ENCODE measurements at regions not wholly inside any gene's neighbourhood (a gene's known extent, or its start where the extent isn't known, plus 50 kb on each side); places are given as distances from the start of the nearest gene placed in this dataset.

- intact Hi-C loops (cut with micrococcal nuclease): no loop called here
- Mint-ChIP-seq H3K4me1 (ENCODE audit: low read depth) (no peaks in the 10 kb centered on the region), H3K36me3 (no peaks in the 10 kb centered on the region), H3K27me3 (peaks cover 23% of the 10 kb centered on the region), H3K9me3 (no peaks in the 10 kb centered on the region), H3K27ac (no peak overlapping the region), H3K4me3 (no peak overlapping the region)
- POLR2A ChIA-PET: no interaction called here
- no peak for DNase-seq
- CTCF ChIA-PET: no interaction called here
Observed at GRCh38 chr1:212531267-212531666, 77.3 kb upstream of the ATF3 start.

DNA sequence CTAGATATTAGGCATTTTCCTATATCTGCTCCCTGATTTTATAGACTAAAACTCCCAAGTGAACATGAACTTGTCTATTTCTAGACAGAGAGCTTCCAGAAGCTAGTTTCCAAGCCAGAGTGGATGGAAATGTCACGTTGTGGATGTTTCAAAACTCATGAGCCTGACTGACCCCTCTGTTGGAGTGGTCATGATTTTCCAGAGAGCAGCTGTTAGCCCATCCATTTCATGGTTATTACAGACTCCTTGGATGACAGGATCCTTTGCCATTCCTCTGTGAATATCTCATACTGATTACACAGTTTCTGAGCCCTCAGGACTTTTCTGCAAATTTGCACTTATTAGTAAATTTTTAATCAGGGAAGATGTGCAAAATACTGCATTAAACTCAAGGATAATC is 76.8 kb upstream of the ATF3 start:
- no peak for DNase-seq
- intact Hi-C loops (cut with micrococcal nuclease): no loop called here
- Mint-ChIP-seq H3K4me3 (no peak overlapping the region), H3K27me3 (peaks cover 23% of the 10 kb centered on the region), H3K27ac (no peak overlapping the region), H3K9me3 (no peaks in the 10 kb centered on the region), H3K4me1 (ENCODE audit: low read depth) (no peaks in the 10 kb centered on the region), H3K36me3 (no peaks in the 10 kb centered on the region)
- CTCF ChIA-PET: no interaction called here
- POLR2A ChIA-PET: no interaction called here

GRCh38 chr1:212532469-212533147 is 76.0 kb upstream of the ATF3 start:
- CTCF ChIA-PET: no interaction called here
- no peak overlapping the region for H3K4me3 Mint-ChIP-seq

DNA sequence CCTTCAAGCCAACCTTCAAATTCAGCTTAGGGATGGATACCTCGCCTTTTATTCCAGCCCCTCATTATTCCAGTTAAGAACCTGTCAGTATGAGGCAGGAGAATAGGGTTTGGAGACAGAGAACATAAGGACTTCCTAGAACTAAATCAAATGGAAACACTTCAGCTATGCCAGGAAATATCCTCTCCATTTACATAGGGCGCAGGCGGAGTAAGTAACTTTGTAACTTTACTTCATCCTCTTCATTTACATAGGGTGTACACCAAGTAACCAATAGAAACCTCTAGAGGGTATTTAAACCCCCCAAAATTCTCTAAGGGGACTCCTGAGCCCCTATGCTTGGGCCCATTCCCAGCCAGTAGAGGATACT is 75.4 kb upstream of the ATF3 start:
- no peak overlapping the region for H3K27ac Mint-ChIP-seq

More at GRCh38 chr1:212532469-212533147, 76.0 kb upstream of the ATF3 start:
- POLR2A ChIA-PET: no interaction called here
- intact Hi-C loops (cut with micrococcal nuclease): no loop called here
- H3K27me3 Mint-ChIP-seq: peaks cover 23% of the 10 kb centered on the region
- no peaks in the 10 kb centered on the region for H3K36me3 Mint-ChIP-seq
- no peak for DNase-seq
- H3K4me1 Mint-ChIP-seq (ENCODE audit: low read depth): no peaks in the 10 kb centered on the region
- no peaks in the 10 kb centered on the region for H3K9me3 Mint-ChIP-seq
- no peak overlapping the region for H3K27ac Mint-ChIP-seq

GRCh38 chr1:212536586-212536985 is 72.0 kb upstream of the ATF3 start:
- DNase-seq: no peak
- Mint-ChIP-seq H3K27ac (no peak overlapping the region), H3K4me1 (ENCODE audit: low read depth) (no peaks in the 10 kb centered on the region), H3K36me3 (no peaks in the 10 kb centered on the region), H3K27me3 (peaks cover 9% of the 10 kb centered on the region), H3K9me3 (no peaks in the 10 kb centered on the region), H3K4me3 (no peak overlapping the region)
- intact Hi-C loops (cut with micrococcal nuclease): no loop called here
- POLR2A ChIA-PET: interaction anchor here (0.6 kb wide), 1 partner anchor 649 kb away, joined by 5 read pairs; no protein-coding TSS in a partner anchor
- CTCF ChIA-PET: interaction anchor here (1.4 kb wide), 1 partner anchor 60 kb away, joined by 4 read pairs; no protein-coding TSS in a partner anchor

More for the DNA sequence above, 75.4 kb upstream of the ATF3 start:
- no peak overlapping the region for H3K4me3 Mint-ChIP-seq
- ChIA-PET CTCF (no interaction called here), POLR2A (no interaction called here)
- intact Hi-C loops (cut with micrococcal nuclease): no loop called here
- H3K4me1 Mint-ChIP-seq (ENCODE audit: low read depth): no peaks in the 10 kb centered on the region
- H3K36me3 Mint-ChIP-seq: no peaks in the 10 kb centered on the region
- no peak for DNase-seq
- H3K27me3 Mint-ChIP-seq: peaks cover 23% of the 10 kb centered on the region
- no peaks in the 10 kb centered on the region for H3K9me3 Mint-ChIP-seq

DNA sequence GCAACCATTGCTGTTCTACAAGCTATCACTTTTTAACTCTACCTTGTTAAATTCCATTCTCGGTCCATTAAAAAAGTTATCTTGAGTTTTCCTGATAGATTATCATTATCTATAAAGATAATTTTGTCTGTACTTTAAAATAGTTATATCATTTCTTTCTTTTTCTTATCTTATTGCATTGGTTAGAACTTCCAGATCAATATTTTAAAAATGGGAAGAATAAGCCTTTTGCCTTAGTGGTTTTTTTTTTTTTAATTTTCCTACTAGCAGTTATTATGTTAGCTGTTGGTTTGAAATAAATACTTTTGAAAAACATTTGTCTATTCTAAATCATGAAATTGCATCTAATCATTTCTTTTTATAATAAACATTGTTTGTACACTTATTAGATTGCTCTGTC is 71.0 kb upstream of the ATF3 start:
- no peak for DNase-seq
- H3K4me3 Mint-ChIP-seq: no peak overlapping the region
- no peaks in the 10 kb centered on the region for H3K9me3 Mint-ChIP-seq
- no peak overlapping the region for H3K27ac Mint-ChIP-seq
- intact Hi-C loops (cut with micrococcal nuclease): no loop called here
- H3K36me3 Mint-ChIP-seq: no peaks in the 10 kb centered on the region
- ChIA-PET CTCF (no interaction called here), POLR2A (no interaction called here)
- H3K4me1 Mint-ChIP-seq (ENCODE audit: low read depth): no peaks in the 10 kb centered on the region
- H3K27me3 Mint-ChIP-seq: peaks cover 6% of the 10 kb centered on the region

DNA sequence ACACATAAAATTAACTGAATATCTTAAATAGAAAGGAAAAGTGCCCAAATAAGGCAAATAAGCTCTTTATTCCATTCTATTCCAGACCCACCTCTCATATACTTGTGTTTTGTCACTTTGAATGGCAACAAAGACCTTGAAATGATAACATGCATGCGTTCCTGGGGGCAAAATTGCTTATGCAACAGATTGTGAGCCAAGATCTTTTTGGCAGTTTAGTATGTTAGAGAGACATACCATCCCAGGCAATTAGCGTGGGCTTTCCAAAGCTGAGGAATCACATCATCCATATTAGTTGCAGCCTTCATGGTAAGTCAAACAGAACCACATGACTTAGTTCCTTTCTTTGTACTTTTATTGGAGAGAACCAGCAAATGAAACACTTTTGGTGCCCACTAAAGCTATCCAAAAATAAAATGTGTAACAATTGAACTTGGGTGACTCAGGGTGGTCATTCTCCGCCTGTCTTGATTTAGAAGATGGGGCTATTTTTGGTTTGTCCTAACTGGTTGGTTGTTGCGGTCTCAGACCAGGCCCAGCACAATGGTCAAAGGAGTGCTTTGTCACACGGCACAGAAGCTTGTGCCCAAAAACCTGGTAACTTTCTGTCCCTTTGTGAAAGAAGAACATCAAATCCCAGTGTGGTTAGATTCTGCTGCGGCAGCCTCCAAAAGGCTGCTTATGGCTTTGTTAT is 68.7 kb upstream of the ATF3 start:
- intact Hi-C loops (cut with micrococcal nuclease): no loop called here
- H3K9me3 Mint-ChIP-seq: no peaks in the 10 kb centered on the region
- no peak overlapping the region for H3K27ac Mint-ChIP-seq
- no peak for DNase-seq
- H3K27me3 Mint-ChIP-seq: peaks cover 3% of the 10 kb centered on the region
- no peak overlapping the region for H3K4me3 Mint-ChIP-seq
- ChIA-PET POLR2A (no interaction called here), CTCF (interaction anchor here (0.8 to 1.4 kb wide), 5 partner anchors 15 to 125 kb away, joined by 3 to 8 read pairs (median 3); no protein-coding TSS in a partner anchor)
- H3K36me3 Mint-ChIP-seq: no peaks in the 10 kb centered on the region
- no peaks in the 10 kb centered on the region for H3K4me1 Mint-ChIP-seq (ENCODE audit: low read depth)

DNA sequence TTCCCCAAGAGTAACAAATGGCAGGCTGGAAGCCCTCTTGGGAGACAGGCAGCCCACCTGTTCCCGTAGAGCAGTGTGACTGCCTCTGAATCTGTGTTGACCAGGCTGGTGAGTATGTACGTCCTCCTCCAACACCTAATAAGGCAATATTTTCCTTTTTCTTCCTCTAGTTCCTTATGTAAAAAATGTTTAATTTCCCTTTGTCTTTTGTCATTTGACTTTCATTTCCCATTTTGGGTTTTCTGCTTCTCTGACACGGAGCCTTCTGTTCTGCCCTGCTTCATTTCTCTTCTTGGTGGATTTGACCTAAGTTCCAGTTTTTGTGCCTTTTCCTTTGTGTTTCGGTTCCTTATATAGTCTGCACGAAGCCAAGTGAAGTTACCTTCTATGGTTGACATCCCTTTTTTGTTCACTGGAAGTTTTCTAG is 65.8 kb upstream of the ATF3 start:
- ChIA-PET CTCF (interaction anchor here (0.6 kb wide), 1 partner anchor 8 kb away, joined by 3 read pairs; no protein-coding TSS in a partner anchor), POLR2A (no interaction called here)
- Mint-ChIP-seq H3K36me3 (no peaks in the 10 kb centered on the region), H3K27me3 (peaks cover 4% of the 10 kb centered on the region), H3K9me3 (no peaks in the 10 kb centered on the region), H3K4me3 (no peak overlapping the region), H3K4me1 (ENCODE audit: low read depth) (no peaks in the 10 kb centered on the region), H3K27ac (no peak overlapping the region)
- intact Hi-C loops (cut with micrococcal nuclease): no loop called here
- DNase-seq: no peak

- Mint-ChIP-seq H3K36me3 (no peaks in the 10 kb centered on the region), H3K27me3 (peaks cover 4% of the 10 kb centered on the region), H3K9me3 (no peaks in the 10 kb centered on the region), H3K4me1 (ENCODE audit: low read depth) (no peaks in the 10 kb centered on the region), H3K4me3 (no peak overlapping the region), H3K27ac (no peak overlapping the region)
- ChIA-PET CTCF (no interaction called here), POLR2A (no interaction called here)
- no peak for DNase-seq
- intact Hi-C loops (cut with micrococcal nuclease): no loop called here
Observed at GRCh38 chr1:212544110-212544509, 64.5 kb upstream of the ATF3 start.

DNA sequence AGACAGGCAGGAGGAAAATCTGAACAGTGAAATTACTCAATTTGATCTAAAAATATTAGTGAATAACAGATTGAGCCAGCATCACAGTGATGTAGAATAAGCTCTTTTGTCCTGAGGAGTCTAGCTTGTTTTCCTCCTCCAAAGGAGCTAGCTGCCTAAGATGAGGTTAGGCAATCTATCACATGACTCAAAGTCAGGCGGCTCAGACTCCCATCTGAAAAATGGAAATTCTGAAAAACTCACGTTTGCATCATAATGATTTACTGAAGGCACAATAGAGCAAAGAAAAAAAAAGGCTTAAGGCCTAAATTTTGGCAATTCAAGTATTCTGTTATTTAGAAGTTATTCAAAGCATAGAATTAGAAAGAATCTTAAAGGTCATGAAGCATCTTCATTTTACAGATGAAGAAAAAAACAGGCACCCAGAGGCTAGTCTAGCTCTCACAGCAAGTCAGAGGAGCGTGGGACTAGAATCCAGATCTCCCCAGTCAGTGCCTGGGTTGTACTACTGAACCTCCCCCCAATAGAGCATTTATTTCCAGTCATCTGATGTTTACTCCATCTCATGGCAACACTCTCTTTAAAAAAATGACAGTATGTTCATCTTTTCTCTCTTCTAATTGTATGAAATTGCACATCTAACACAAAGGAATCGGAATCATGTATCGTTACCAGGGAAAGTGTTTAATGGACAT is 62.5 kb upstream of the ATF3 start:
- ChIA-PET CTCF (interaction anchor here (0.9 kb wide), 1 partner anchor 90 kb away, joined by 4 read pairs; no protein-coding TSS in a partner anchor), POLR2A (no interaction called here)
- Mint-ChIP-seq H3K27me3 (peaks cover 4% of the 10 kb centered on the region), H3K4me3 (no peak overlapping the region), H3K9me3 (no peaks in the 10 kb centered on the region), H3K4me1 (ENCODE audit: low read depth) (no peaks in the 10 kb centered on the region), H3K27ac (no peak overlapping the region), H3K36me3 (no peaks in the 10 kb centered on the region)
- intact Hi-C loops (cut with micrococcal nuclease): no loop called here
- no peak for DNase-seq

GRCh38 chr1:212549503-212550017 is 59.0 kb upstream of the ATF3 start:
- Mint-ChIP-seq H3K4me1 (ENCODE audit: low read depth) (no peaks in the 10 kb centered on the region), H3K36me3 (no peaks in the 10 kb centered on the region), H3K27ac (no peak overlapping the region), H3K4me3 (no peak overlapping the region), H3K27me3 (peaks cover 9% of the 10 kb centered on the region), H3K9me3 (no peaks in the 10 kb centered on the region)
- no peak for DNase-seq
- intact Hi-C loops (cut with micrococcal nuclease): no loop called here
- ChIA-PET POLR2A (no interaction called here), CTCF (interaction anchor here (1.7 kb wide), 1 partner anchor 72 kb away, joined by 5 read pairs; no protein-coding TSS in a partner anchor)

DNA sequence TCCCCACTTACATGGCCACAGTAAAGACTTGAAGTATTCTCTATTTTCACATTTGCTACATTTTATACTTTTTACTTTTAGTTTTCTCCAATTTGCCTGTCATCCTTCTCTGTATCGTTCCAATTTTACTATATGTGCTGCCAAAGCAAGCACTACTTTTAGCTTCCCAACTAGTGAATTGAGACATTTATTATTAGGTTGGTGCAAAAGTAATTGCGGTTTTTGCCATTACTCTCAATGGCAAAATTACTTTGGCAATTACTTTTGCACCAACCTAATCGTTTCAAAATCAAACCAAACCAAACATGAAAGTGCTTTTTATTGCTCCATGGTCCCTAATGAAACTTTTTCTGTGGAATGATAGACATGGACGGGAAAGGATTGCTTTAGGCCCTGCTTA is 56.6 kb upstream of the ATF3 start:
- no peak overlapping the region for H3K4me3 Mint-ChIP-seq
- H3K9me3 Mint-ChIP-seq: no peaks in the 10 kb centered on the region
- no peaks in the 10 kb centered on the region for H3K4me1 Mint-ChIP-seq (ENCODE audit: low read depth)
- no peaks in the 10 kb centered on the region for H3K36me3 Mint-ChIP-seq
- H3K27ac Mint-ChIP-seq: no peak overlapping the region
- ChIA-PET POLR2A (interaction anchor here (0.6 kb wide), 1 partner anchor 435 kb away, joined by 4 read pairs; no protein-coding TSS in a partner anchor), CTCF (interaction anchor here (0.8 kb wide), 1 partner anchor 75 kb away, joined by 3 read pairs; no protein-coding TSS in a partner anchor)
- no peak for DNase-seq
- H3K27me3 Mint-ChIP-seq: peaks cover 7% of the 10 kb centered on the region
- intact Hi-C loops (cut with micrococcal nuclease): no loop called here
